Endothelial cell of umbilical vein (primary cell): ENCODE measurements at regions not wholly inside any gene's neighbourhood (a gene's known extent, or its start where the extent isn't known, plus 50 kb on each side); places are given as distances from the start of the nearest gene placed in this dataset.

Experiments
- BruUV-seq: library from RNA; stranded (reverse); fragments of 400-500 nt; replicated peaks from 2 replicates; lab custom pipeline; 2021; lab: Mats Ljungman, UMichigan
- CTCF ChIA-PET: fragments of 300-600, 350-600 bp; sonication (Branson Sonifier 250); formaldehyde crosslinking; loops from one replicate; lab custom pipeline; 2021; ENCODE audit warnings: antibody characterized with exemption, inconsistent platforms; lab: Charles Lee
- POLR2A ChIA-PET: fragments of 300-600, 350-600 bp; sonication (Branson Sonifier 250); formaldehyde crosslinking; loops from one replicate; lab custom pipeline; 2021; ENCODE audit warnings: antibody characterized with exemption, inconsistent platforms; lab: Charles Lee
- DNase-seq: peaks from one replicate; pipeline ENCODE4 v3.0.0-alpha.2; 2011; ENCODE audit warnings: low read depth, low spot score
- FAIRE-seq: peaks from 2 replicates; lab custom pipeline; 2011; peaks lifted over from hg19 to GRCh38; lab: Jason Lieb, UNC
- H2AFZ ChIP-seq: 2 replicates; pipeline ENCODE4 v1.6.0; 2012; ENCODE audit warnings: low read depth, low read length, control low read depth, inconsistent platforms
- H3K27ac ChIP-seq: 2 replicates; pipeline ENCODE4 v1.5.1; 2011; ENCODE audit warnings: low read depth, mild to moderate bottlenecking, control low read depth, low read length, moderate library complexity; ENCODE audit not compliant: insufficient read depth
- H3K27me3 ChIP-seq, 2 experiments: 2 replicates each; pipeline versions ENCODE4 v1.6.0 to v1.6.1; 2011; ENCODE audit warnings: low read length in 2 of 2, mixed read lengths in 1 of 2; ENCODE audit not compliant: control insufficient read depth in 2 of 2, insufficient read depth in 2 of 2
- H3K36me3 ChIP-seq, 2 experiments: 2 replicates in 1 of 2; 3 replicates in 1 of 2; pipeline ENCODE4 v1.5.1; 2011; ENCODE audit warnings: low read length in 2 of 2, mild to moderate bottlenecking in 1 of 2, moderate library complexity in 1 of 2; ENCODE audit not compliant: control insufficient read depth in 2 of 2, insufficient read depth in 2 of 2; ENCODE audit errors: extremely low read depth in 1 of 2
- H3K4me1 ChIP-seq: 3 replicates; pipeline ENCODE4 v1.5.1; 2011; ENCODE audit warnings: mild to moderate bottlenecking, low read length; ENCODE audit not compliant: control insufficient read depth, insufficient read depth; ENCODE audit errors: extremely low read depth
- H3K4me2 ChIP-seq: 2 replicates; pipeline ENCODE4 v1.6.1; 2011; ENCODE audit warnings: low read length, control low read depth, mixed read lengths; ENCODE audit not compliant: insufficient read depth
- H3K4me3 ChIP-seq, 3 experiments: fragments of 200-600 bp in 1 of 3; sonication (generic), shearing (Covaris generic) in 1 of 3; replicated peaks in 1 of 3; 2 replicates each; pipeline ENCODE4 v1.5.1; 2011 to 2016; ENCODE audit warnings: control low read depth in 3 of 3, low read length in 3 of 3, mild to moderate bottlenecking in 2 of 3, inconsistent platforms in 1 of 3, low read depth in 1 of 3, moderate library complexity in 1 of 3; ENCODE audit not compliant: insufficient read depth in 1 of 3
- H3K79me2 ChIP-seq: 2 replicates; pipeline ENCODE4 v1.6.0; 2012; ENCODE audit warnings: low read length, inconsistent platforms; ENCODE audit not compliant: control insufficient read depth, insufficient read depth
- H3K9ac ChIP-seq: replicated peaks from 2 replicates; pipeline ENCODE3; 2011; ENCODE audit warnings: low read length, control low read depth; ENCODE audit not compliant: insufficient read depth; ENCODE audit errors: extremely low read depth
- H3K9me1 ChIP-seq: replicated peaks from 3 replicates; pipeline ENCODE4 v1.6.0; 2011; ENCODE audit warnings: mild to moderate bottlenecking, low read length; ENCODE audit not compliant: control insufficient read depth, insufficient read depth; ENCODE audit errors: extremely low read depth
- H3K9me3 ChIP-seq: replicated peaks from 2 replicates; pipeline ENCODE4 v1.5.1; 2012; ENCODE audit warnings: low read length, inconsistent platforms; ENCODE audit not compliant: control insufficient read depth, insufficient read depth
- H4K20me1 ChIP-seq: replicated peaks from 2 replicates; pipeline ENCODE3; 2011; ENCODE audit warnings: mild to moderate bottlenecking, low read length; ENCODE audit not compliant: control insufficient read depth, insufficient read depth; ENCODE audit errors: extremely low read depth
- EZH2 ChIP-seq: IDR thresholded peaks from 2 replicates; pipeline ENCODE4 v1.6.1; 2012; ENCODE audit warnings: borderline replicate concordance, low read depth, mild to moderate bottlenecking, moderate library complexity, low read length, inconsistent platforms; ENCODE audit not compliant: severe bottlenecking
- FOS ChIP-seq: IDR thresholded peaks from 2 replicates; pipeline ENCODE4 v1.6.1; 2011; ENCODE audit warnings: mild to moderate bottlenecking, low read length, moderate library complexity, borderline replicate concordance; ENCODE audit not compliant: insufficient read depth
- JUN ChIP-seq: IDR thresholded peaks from 2 replicates; pipeline ENCODE4 v1.6.1; 2011; ENCODE audit warnings: borderline replicate concordance, low read depth; ENCODE audit not compliant: insufficient read length, insufficient read depth
- POLR2A ChIP-seq: IDR thresholded peaks from 2 replicates; pipeline ENCODE4 v1.6.1; 2012; ENCODE audit warnings: low read depth, mild to moderate bottlenecking, control low read depth, low read length
- POLR2AphosphoS5 ChIP-seq: IDR thresholded peaks from 2 replicates; pipeline ENCODE4 v1.6.1; 2012; ENCODE audit warnings: low read depth, mild to moderate bottlenecking, control low read depth, low read length, moderate library complexity; ENCODE audit not compliant: insufficient read depth
- dilution Hi-C: fragments of 300-500 bp; cut with MboI; formaldehyde crosslinking; loops from one replicate; pipeline ENCODE4 v1.15.0; 2019; ENCODE audit warnings: low sequenced_read_pairs; ENCODE audit not compliant: extremely low pct_ligation_motif_present
- intact Hi-C: fragments of 100-400 bp; cut with micrococcal nuclease; formaldehyde crosslinking; loops from one replicate; pipeline ENCODE4 v1.10.0; 2022
- TF ChIP-seq, protein P1 (sequence below), 2 donors: IDR thresholded peaks; 1 replicate in 1 of 2; 2 replicates in 1 of 2; pipeline ENCODE4 v1.5.1; 2011; ENCODE audit warnings: low read length in 2 of 2, mild to moderate bottlenecking in 2 of 2, moderate library complexity in 2 of 2, control low read depth in 1 of 2, inconsistent platforms in 1 of 2, low read depth in 1 of 2; ENCODE audit not compliant: insufficient read depth in 1 of 2; ENCODE audit errors: extremely low read depth in 1 of 2
- TF ChIP-seq, protein P2 (sequence below): IDR thresholded peaks from 2 replicates; pipeline ENCODE4 v1.6.1; 2011; ENCODE audit not compliant: insufficient read depth, insufficient read length

DNA sequence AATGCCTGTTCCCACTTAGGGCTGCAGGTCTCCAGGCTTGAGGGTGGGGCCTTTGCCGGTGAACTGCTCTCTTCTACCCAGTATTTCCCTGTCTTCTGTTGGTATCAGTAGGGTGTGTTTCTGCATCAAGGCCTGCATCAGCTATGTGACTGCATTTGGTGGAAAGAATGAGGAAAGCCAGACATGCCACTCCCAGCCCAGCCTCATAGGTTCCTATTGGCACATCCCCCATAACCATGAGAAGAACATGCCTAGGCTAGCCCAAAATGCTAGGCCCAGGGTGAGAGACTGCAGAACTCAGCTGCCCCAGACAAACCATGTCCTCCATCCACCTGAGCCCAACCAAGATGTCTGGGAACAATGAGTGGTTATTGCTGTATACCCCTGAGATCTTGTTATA, 380.3 kb upstream of the ADARB2 start:
- H3K4me1 ChIP-seq = no peaks in the 10 kb centered on the region
- H3K36me3 ChIP-seq = no peaks in the 10 kb centered on the region
- dilution Hi-C loops = no loop called here
- no peak overlapping the region for H3K4me3 ChIP-seq
- intact Hi-C loops = no loop called here
- H3K27ac ChIP-seq = no peak overlapping the region
- no peak for TF ChIP-seq FOS
- no peak for TF ChIP-seq EZH2
- TF ChIP-seq JUN = no peak
- no peaks in the 10 kb centered on the region for H3K9me1 ChIP-seq
- no peak for DNase-seq
- no peaks in the 10 kb centered on the region for H4K20me1 ChIP-seq
- H3K79me2 ChIP-seq = no peaks in the 10 kb centered on the region
- FAIRE-seq = no peak
- H2AFZ ChIP-seq = no peak overlapping the region
- POLR2A ChIA-PET = no interaction called here
- peaks cover 2% of the 10 kb centered on the region for H3K9me3 ChIP-seq
- CTCF ChIA-PET = no interaction called here
- no peak overlapping the region for H3K4me2 ChIP-seq
- no TSS peak for BruUV-seq
- no peaks in the 10 kb centered on the region for H3K27me3 ChIP-seq
- H3K9ac ChIP-seq = no peak overlapping the region

DNA sequence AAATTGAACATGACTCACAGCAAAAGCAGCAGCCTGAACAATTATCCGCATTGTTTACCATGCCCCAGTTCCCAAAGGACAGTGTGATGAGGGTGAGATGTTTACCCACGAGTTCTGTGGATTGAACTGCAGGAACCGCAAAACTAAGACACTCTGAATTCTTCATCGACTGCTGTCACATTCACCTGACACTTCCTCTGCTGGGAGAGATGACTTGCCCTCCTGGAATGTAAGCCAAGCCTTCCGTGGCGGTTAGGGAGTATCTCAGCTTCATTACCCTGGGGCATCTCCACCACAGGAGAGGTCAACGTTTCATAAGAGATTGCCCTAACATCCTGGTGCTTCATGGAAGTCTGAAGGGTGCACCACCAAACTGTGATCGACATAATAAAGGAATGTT, 374.6 kb upstream of the ADARB2 start:
- H3K27ac ChIP-seq = no peak overlapping the region
- no peak overlapping the region for H3K4me2 ChIP-seq
- no peaks in the 10 kb centered on the region for H4K20me1 ChIP-seq
- H3K9ac ChIP-seq = no peak overlapping the region
- DNase-seq (no peak), FAIRE-seq (no peak)
- BruUV-seq = no TSS peak
- H3K27me3 ChIP-seq = no peaks in the 10 kb centered on the region
- H3K9me3 ChIP-seq = peaks cover 9% of the 10 kb centered on the region
- no peaks in the 10 kb centered on the region for H3K36me3 ChIP-seq
- TF ChIP-seq EZH2 (no peak), POLR2AphosphoS5 (no peak), POLR2A (no peak)
- TF ChIP-seq, protein P1, sequence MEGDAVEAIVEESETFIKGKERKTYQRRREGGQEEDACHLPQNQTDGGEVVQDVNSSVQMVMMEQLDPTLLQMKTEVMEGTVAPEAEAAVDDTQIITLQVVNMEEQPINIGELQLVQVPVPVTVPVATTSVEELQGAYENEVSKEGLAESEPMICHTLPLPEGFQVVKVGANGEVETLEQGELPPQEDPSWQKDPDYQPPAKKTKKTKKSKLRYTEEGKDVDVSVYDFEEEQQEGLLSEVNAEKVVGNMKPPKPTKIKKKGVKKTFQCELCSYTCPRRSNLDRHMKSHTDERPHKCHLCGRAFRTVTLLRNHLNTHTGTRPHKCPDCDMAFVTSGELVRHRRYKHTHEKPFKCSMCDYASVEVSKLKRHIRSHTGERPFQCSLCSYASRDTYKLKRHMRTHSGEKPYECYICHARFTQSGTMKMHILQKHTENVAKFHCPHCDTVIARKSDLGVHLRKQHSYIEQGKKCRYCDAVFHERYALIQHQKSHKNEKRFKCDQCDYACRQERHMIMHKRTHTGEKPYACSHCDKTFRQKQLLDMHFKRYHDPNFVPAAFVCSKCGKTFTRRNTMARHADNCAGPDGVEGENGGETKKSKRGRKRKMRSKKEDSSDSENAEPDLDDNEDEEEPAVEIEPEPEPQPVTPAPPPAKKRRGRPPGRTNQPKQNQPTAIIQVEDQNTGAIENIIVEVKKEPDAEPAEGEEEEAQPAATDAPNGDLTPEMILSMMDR (IDR thresholded peaks at IDR 0.05; ENCODE audit: extremely low read depth in 1 of 2, insufficient read depth in 1 of 2, low read depth in 1 of 2, low read length in 2 of 2) = no peak
- TF ChIP-seq, protein P2, sequence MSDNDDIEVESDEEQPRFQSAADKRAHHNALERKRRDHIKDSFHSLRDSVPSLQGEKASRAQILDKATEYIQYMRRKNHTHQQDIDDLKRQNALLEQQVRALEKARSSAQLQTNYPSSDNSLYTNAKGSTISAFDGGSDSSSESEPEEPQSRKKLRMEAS = no peak
- H3K4me3 ChIP-seq = no peak overlapping the region
- H2AFZ ChIP-seq = no peak overlapping the region
- POLR2A ChIA-PET = no interaction called here
- dilution Hi-C loops (no loop called here), intact Hi-C loops (no loop called here)
- no peaks in the 10 kb centered on the region for H3K4me1 ChIP-seq
- no peaks in the 10 kb centered on the region for H3K9me1 ChIP-seq
- CTCF ChIA-PET = no interaction called here
- no peaks in the 10 kb centered on the region for H3K79me2 ChIP-seq
